ENCODE measurements at regions not wholly inside any gene's neighbourhood (a gene's known extent, or its start where the extent isn't known, plus 50 kb on each side); places are given as distances from the start of the nearest gene placed in this dataset.

DNA sequence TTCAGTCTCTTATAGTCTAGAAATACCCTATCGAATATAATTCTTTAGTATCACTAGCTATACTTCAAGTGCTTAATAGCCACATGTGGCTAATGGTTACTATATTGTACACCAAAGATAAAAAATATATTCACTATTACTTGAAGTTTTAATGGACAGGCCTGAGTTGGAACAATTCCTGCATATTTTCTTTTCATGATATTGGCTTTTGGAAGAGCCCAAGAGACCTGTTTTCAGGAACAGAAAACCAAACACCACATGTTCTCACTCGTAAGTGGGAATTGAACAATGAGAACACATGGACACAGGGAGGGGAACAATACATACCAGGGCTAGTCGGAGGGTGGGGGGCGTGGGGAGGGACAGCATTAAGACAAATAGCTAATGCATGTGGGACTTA, 334.4 kb upstream of the TRIB2 start:
- TF ChIP-seq POLR2A (IDR thresholded peaks at IDR 0.05) (no peak), EP300 (IDR thresholded peaks at IDR 0.05) (no peak)
- TF ChIP-seq, protein P1, sequence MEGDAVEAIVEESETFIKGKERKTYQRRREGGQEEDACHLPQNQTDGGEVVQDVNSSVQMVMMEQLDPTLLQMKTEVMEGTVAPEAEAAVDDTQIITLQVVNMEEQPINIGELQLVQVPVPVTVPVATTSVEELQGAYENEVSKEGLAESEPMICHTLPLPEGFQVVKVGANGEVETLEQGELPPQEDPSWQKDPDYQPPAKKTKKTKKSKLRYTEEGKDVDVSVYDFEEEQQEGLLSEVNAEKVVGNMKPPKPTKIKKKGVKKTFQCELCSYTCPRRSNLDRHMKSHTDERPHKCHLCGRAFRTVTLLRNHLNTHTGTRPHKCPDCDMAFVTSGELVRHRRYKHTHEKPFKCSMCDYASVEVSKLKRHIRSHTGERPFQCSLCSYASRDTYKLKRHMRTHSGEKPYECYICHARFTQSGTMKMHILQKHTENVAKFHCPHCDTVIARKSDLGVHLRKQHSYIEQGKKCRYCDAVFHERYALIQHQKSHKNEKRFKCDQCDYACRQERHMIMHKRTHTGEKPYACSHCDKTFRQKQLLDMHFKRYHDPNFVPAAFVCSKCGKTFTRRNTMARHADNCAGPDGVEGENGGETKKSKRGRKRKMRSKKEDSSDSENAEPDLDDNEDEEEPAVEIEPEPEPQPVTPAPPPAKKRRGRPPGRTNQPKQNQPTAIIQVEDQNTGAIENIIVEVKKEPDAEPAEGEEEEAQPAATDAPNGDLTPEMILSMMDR (IDR thresholded peaks at IDR 0.05) = no peak

Measured in tibial nerve (tissue), 4 donors.